VCaP (cell line): ENCODE measurements at regions not wholly inside any gene's neighbourhood (a gene's known extent, or its start where the extent isn't known, plus 50 kb on each side); places are given as distances from the start of the nearest gene placed in this dataset.

Experiments
- H3K27ac ChIP-seq: fragments of 450-650 bp; 2 replicates; pipeline ENCODE4 v1.5.1; 2017
- TF ChIP-seq, protein P1 (sequence below): fragments of 450-650 bp; conservative IDR thresholded peaks from 2 replicates; pipeline ENCODE4 v1.5.1; 2017; ENCODE audit warnings: mild to moderate bottlenecking, moderate library complexity

GRCh38 chr16:64308721-64309120, 813.1 kb downstream of the CDH11 start:
- H3K27ac ChIP-seq: no peak overlapping the region
- TF ChIP-seq, protein P1, sequence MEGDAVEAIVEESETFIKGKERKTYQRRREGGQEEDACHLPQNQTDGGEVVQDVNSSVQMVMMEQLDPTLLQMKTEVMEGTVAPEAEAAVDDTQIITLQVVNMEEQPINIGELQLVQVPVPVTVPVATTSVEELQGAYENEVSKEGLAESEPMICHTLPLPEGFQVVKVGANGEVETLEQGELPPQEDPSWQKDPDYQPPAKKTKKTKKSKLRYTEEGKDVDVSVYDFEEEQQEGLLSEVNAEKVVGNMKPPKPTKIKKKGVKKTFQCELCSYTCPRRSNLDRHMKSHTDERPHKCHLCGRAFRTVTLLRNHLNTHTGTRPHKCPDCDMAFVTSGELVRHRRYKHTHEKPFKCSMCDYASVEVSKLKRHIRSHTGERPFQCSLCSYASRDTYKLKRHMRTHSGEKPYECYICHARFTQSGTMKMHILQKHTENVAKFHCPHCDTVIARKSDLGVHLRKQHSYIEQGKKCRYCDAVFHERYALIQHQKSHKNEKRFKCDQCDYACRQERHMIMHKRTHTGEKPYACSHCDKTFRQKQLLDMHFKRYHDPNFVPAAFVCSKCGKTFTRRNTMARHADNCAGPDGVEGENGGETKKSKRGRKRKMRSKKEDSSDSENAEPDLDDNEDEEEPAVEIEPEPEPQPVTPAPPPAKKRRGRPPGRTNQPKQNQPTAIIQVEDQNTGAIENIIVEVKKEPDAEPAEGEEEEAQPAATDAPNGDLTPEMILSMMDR: no peak

DNA sequence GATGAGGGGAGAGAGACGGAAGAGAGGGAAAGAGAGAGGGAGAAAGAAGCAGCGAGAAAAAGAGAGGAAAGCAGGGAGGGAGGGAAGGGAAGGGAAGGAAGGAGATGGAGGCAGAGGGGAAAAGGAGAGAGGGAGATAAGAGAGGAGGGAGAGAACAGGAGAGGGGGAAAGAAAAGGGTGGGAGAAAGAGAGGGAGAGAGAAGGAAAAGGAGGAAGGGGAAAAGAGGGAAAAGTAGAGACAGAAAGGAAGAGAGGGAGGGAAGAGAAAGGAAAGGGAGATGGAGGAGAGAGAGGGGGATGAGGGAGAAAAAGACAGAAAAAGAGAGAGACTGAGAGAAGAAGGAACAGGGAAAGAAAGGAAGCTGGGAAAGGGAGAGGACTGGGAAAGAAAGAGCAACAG, 814.4 kb downstream of the CDH11 start:
- TF ChIP-seq, protein P1: no peak
- H3K27ac ChIP-seq: no peak overlapping the region

GRCh38 chr16:64305663-64306062, 816.2 kb downstream of the CDH11 start:
- TF ChIP-seq, protein P1: no peak
- no peak overlapping the region for H3K27ac ChIP-seq

GRCh38 chr16:64304951-64305350, 816.9 kb downstream of the CDH11 start:
- TF ChIP-seq, protein P1: no peak
- H3K27ac ChIP-seq: no peak overlapping the region

DNA sequence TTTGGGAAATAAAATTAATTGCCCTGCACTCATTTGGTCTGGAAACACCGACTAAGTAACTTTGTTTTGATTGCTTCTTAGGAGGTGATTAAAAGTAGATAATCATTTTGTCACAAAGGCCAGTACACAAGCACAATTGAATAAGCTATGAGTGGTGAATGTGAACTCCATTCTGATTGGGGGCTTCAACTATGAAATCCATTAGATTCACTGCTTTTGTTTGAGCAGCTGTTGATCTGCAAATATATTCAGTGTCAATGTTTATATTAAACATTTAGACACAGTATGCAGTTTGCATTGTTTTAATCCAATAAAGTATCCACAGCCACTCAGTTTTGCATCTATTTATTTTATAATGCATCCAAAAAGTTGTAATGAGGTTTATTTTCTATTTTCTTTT, 817.5 kb downstream of the CDH11 start:
- no peak overlapping the region for H3K27ac ChIP-seq
- TF ChIP-seq, protein P1: no peak

GRCh38 chr16:64297863-64298600, 823.8 kb downstream of the CDH11 start:
- H3K27ac ChIP-seq: no peak overlapping the region
- TF ChIP-seq, protein P1: no peak

GRCh38 chr16:64295466-64295865, 826.4 kb downstream of the CDH11 start:
- TF ChIP-seq, protein P1: no peak

More at GRCh38 chr16:64295466-64295865, 826.4 kb downstream of the CDH11 start:
- no peak overlapping the region for H3K27ac ChIP-seq
